ENCODE measurements at regions not wholly inside any gene's neighbourhood (a gene's known extent, or its start where the extent isn't known, plus 50 kb on each side); places are given as distances from the start of the nearest gene placed in this dataset.

- ChIA-PET POLR2A (ENCODE audit: low non-redundant PET) (no interaction called here), CTCF (no interaction called here)
- no peak for TF ChIP-seq CTCF (conservative IDR thresholded peaks at IDR 0.05; ENCODE audit: low read depth)
- no peak for DNase-seq (ENCODE audit: low spot score)
- H3K27ac ChIP-seq: no peak overlapping the region
Measured at GRCh38 chr18:37762076-37762621, 196.6 kb upstream of the CELF4 start.

- no peak for TF ChIP-seq CTCF (conservative IDR thresholded peaks at IDR 0.05; ENCODE audit: low read depth)
- CTCF ChIA-PET: no interaction called here
- no peak for DNase-seq (ENCODE audit: low spot score)
- POLR2A ChIA-PET (ENCODE audit: low non-redundant PET): no interaction called here
- H3K27ac ChIP-seq: no peak overlapping the region
Measured at GRCh38 chr18:37754141-37754540, 188.5 kb upstream of the CELF4 start.

GRCh38 chr18:37742436-37742835 lies 176.8 kb upstream of the CELF4 start:
- ChIA-PET POLR2A (ENCODE audit: low non-redundant PET) (no interaction called here), CTCF (interaction anchor here (0.8 kb wide), 1 partner anchor 124 kb away, joined by 3 read pairs; no protein-coding TSS in a partner anchor)
- H3K27ac ChIP-seq: no peak overlapping the region
- no peak for DNase-seq (ENCODE audit: low spot score)
- no peak for TF ChIP-seq CTCF (conservative IDR thresholded peaks at IDR 0.05; ENCODE audit: low read depth)

- POLR2A ChIA-PET (ENCODE audit: low non-redundant PET): no interaction called here
- no peak for DNase-seq (ENCODE audit: low spot score)
- CTCF ChIA-PET: no interaction called here
- no peak overlapping the region for H3K27ac ChIP-seq
- TF ChIP-seq CTCF (conservative IDR thresholded peaks at IDR 0.05; ENCODE audit: low read depth): no peak
Measured at GRCh38 chr18:37741032-37741623, 175.5 kb upstream of the CELF4 start.

GRCh38 chr18:37734406-37734805 lies 168.8 kb upstream of the CELF4 start:
- no peak for DNase-seq (ENCODE audit: low spot score)
- POLR2A ChIA-PET (ENCODE audit: low non-redundant PET): no interaction called here
- CTCF ChIA-PET: no interaction called here
- no peak overlapping the region for H3K27ac ChIP-seq
- TF ChIP-seq CTCF (conservative IDR thresholded peaks at IDR 0.05; ENCODE audit: low read depth): no peak

GRCh38 chr18:37729716-37730115 lies 164.1 kb upstream of the CELF4 start:
- H3K27ac ChIP-seq: no peak overlapping the region
- no peak for TF ChIP-seq CTCF (conservative IDR thresholded peaks at IDR 0.05; ENCODE audit: low read depth)
- CTCF ChIA-PET: interaction anchor here (0.6 kb wide), 1 partner anchor 13 kb away, joined by 4 read pairs; no protein-coding TSS in a partner anchor
- no peak for DNase-seq (ENCODE audit: low spot score)
- POLR2A ChIA-PET (ENCODE audit: low non-redundant PET): no interaction called here

All from RWPE1 (cell line).